ENCODE measurements at regions not wholly inside any gene's neighbourhood (a gene's known extent, or its start where the extent isn't known, plus 50 kb on each side); places are given as distances from the start of the nearest gene placed in this dataset.
A peak's percentile ranks its signal among the peaks of the same experiment; 100 is the strongest.
"Not testable (repeated sequence)": the region's sequence is repeated elsewhere in the genome, so short reads cannot be mapped to it uniquely, and the experiment has no call there.

- H3K4me3 ChIP-seq (ENCODE audit: low read depth, low read length); DNase-seq (ENCODE audit: low read depth): not testable (repeated sequence)
Measured at GRCh38 chr4:52157071-52157470, 106.0 kb downstream of the SPATA18 start.

- no peak for DNase-seq (ENCODE audit: low read depth)
- TF ChIP-seq, protein P1, sequence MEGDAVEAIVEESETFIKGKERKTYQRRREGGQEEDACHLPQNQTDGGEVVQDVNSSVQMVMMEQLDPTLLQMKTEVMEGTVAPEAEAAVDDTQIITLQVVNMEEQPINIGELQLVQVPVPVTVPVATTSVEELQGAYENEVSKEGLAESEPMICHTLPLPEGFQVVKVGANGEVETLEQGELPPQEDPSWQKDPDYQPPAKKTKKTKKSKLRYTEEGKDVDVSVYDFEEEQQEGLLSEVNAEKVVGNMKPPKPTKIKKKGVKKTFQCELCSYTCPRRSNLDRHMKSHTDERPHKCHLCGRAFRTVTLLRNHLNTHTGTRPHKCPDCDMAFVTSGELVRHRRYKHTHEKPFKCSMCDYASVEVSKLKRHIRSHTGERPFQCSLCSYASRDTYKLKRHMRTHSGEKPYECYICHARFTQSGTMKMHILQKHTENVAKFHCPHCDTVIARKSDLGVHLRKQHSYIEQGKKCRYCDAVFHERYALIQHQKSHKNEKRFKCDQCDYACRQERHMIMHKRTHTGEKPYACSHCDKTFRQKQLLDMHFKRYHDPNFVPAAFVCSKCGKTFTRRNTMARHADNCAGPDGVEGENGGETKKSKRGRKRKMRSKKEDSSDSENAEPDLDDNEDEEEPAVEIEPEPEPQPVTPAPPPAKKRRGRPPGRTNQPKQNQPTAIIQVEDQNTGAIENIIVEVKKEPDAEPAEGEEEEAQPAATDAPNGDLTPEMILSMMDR (IDR thresholded peaks at IDR 0.05; ENCODE audit: insufficient read depth, low read depth, low read length): no peak
- H3K4me3 ChIP-seq (ENCODE audit: low read depth, low read length): no peak overlapping the region
Measured at GRCh38 chr4:52157641-52158316, 106.7 kb downstream of the SPATA18 start.

DNA sequence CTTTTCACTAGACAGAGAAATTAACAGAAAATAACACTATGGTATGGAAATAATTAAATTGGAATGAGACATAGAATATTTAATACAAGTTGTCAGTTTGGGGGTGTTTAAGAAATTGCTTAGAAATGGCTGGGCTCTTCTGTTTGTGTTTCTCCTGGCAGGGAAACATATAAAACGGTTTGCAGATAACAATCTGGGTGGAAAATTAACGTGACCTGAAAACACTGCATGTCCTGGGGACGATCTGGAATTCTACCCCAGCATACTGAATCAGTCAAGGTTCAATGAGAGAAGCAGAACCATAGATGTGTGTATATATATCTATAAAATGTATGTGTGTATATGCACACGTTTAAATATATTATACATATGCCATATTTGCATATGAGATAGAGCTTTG lies 109.8 kb downstream of the SPATA18 start:
- TF ChIP-seq, protein P1 (IDR thresholded peaks at IDR 0.05; ENCODE audit: insufficient read depth, low read depth, low read length): no peak
- H3K4me3 ChIP-seq (ENCODE audit: low read depth, low read length): no peak overlapping the region
- no peak for DNase-seq (ENCODE audit: low read depth)

DNA sequence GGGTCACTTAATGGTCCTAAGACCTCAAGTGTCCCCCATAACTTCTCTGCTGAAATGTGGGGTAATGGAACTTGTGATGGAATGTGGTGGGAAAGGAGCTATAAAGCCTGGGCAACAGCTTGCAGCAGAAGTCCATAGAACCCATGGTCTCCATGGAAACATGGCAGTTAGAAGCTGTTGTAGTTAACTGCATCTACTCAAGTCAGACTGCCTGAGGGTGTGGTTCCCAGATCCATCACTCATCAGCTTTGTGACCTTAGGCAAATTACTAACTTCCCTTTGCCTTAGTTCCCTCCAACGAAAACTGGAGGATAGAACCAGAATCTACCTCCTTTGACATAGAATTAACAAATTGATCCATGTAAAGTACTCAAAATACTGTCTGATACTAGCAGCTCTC lies 113.0 kb downstream of the SPATA18 start:
- TF ChIP-seq, protein P1 (IDR thresholded peaks at IDR 0.05; ENCODE audit: insufficient read depth, low read depth, low read length): no peak
- DNase-seq (ENCODE audit: low read depth): no peak
- H3K4me3 ChIP-seq (ENCODE audit: low read depth, low read length): no peak overlapping the region

DNA sequence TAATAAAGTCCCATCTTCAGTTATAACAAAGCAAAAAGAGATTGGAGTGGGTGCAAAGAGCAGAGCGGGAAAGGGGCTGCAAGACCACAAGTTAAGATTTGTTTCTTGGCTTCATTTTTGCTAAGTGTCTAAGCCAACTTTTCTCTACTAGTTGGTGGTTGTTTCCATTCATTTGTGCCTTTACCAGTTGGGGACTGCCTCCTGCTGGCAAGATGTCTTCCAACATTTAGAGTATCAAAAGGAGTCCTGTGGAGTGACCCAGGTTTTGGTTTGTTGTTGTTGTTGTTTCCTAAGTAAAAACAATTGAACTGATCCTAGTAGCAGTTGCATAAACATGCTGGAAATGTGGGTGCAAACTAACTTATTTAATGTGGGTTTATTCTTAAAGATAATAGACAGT lies 121.1 kb downstream of the SPATA18 start:
- peak; percentile 26 for DNase-seq (ENCODE audit: low read depth)
- H3K4me3 ChIP-seq (ENCODE audit: low read depth, low read length): no peak overlapping the region
- TF ChIP-seq, protein P1 (IDR thresholded peaks at IDR 0.05; ENCODE audit: insufficient read depth, low read depth, low read length): peak; percentile 33

DNA sequence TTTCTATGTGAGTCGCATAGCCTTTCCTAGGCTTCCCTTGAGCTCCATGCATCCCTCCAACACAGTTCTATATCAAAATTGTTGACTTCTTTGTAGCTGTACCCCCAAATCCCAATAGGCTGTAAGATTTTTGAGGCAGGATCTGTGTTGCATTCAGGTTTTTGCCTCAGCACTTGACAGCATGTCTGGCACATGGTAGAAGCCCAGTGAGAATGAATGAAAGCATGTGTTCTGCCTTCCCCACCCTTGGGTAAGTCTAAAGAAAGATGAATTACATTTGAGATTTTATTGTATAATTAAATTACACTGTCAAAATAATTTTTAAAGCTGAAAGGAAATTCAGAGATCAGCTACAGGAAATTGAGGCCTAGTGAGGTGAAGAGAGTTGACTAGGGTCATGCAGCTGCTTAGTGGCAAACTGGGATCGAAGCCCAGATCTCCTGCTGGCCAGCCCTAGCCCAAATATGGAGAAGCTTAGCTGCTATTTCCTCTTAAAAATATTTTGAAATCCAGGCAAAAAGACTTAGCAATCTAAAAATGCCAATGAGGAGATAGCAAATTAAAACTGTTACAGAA lies 122.5 kb downstream of the SPATA18 start:
- TF ChIP-seq, protein P1 (IDR thresholded peaks at IDR 0.05; ENCODE audit: insufficient read depth, low read depth, low read length): no peak
- H3K4me3 ChIP-seq (ENCODE audit: low read depth, low read length): no peak overlapping the region
- peak; percentile 35 for DNase-seq (ENCODE audit: low read depth)

DNA sequence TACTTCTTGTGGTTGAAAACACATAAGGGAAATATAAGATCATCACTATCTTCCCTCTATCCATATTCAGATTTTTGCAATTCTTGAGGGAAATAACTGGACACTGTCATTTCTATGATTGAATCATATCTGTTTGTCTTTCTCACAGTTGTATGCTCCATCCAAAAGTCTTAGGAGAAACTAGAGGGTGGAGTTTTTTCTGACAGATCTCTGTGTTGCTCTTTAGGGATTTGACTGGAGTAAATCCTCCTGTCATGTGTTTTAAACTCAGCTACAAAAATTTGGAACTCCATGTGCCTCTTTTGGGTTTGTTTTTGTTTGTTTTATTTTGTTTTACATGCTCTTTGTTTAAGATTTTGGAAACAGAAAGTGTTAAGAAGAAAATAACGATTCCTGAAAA lies 136.5 kb downstream of the SPATA18 start:
- DNase-seq (ENCODE audit: low read depth): no peak
- TF ChIP-seq, protein P1 (IDR thresholded peaks at IDR 0.05; ENCODE audit: insufficient read depth, low read depth, low read length): no peak
- no peak overlapping the region for H3K4me3 ChIP-seq (ENCODE audit: low read depth, low read length)

All from fibroblast of villous mesenchyme (primary cell).